A549 (cell line): ENCODE measurements at regions not wholly inside any gene's neighbourhood (a gene's known extent, or its start where the extent isn't known, plus 50 kb on each side); places are given as distances from the start of the nearest gene placed in this dataset.
"Not testable (repeated sequence)": the region's sequence is repeated elsewhere in the genome, so short reads cannot be mapped to it uniquely, and the experiment has no call there.

Source experiments
- ATAC-seq, 2 experiments: fragments of 200-7000 bp in 1 of 2; fragments of >200 bp in 1 of 2; cut with Nextera tagmentation in 1 of 2; cut with Tn5 transposase in 1 of 2; 3 replicates each; pipeline versions ENCODE4 v1.8.0 to v1.9.1; 2018 to 2020; ENCODE audit warnings: mild to moderate bottlenecking in 1 of 2, moderate library complexity in 1 of 2
- CTCF ChIA-PET: fragments of 300-600 bp; sonication (Branson Sonifier 250); formaldehyde crosslinking; extraction: SDS; loops from one replicate; lab custom pipeline; 2021; ENCODE audit warnings: antibody characterized with exemption, inconsistent platforms; lab: Yijun Ruan, JAX
- POLR2A ChIA-PET: fragments of 350-600 bp; formaldehyde crosslinking; extraction: SDS; loops from one replicate; lab custom pipeline; 2021; ENCODE audit warnings: antibody characterized with exemption, inconsistent platforms; lab: Yijun Ruan, JAX
- DNase-seq, 2 experiments: peaks; one replicate each; pipeline versions ENCODE4 v3.0.0 to v3.0.0-alpha.2; 2011 to 2016; ENCODE audit warnings: low read depth in 1 of 2, low spot score in 1 of 2
- FAIRE-seq: peaks from 2 replicates; lab custom pipeline; 2011; peaks lifted over from hg19 to GRCh38; lab: Jason Lieb, UNC
- H3K27ac ChIP-seq, 2 experiments: fragments of >200 bp; sonication (Bioruptor Twin); formaldehyde crosslinking; 3 replicates each; pipeline ENCODE4 v1.5.1; 2016 to 2017
- H3K4me1 ChIP-seq: fragments of >200 bp; sonication (Bioruptor Twin); formaldehyde crosslinking; 3 replicates; pipeline ENCODE4 v1.6.1; 2016
- H3K4me2 ChIP-seq: fragments of >200 bp; sonication (Bioruptor Twin); formaldehyde crosslinking; 3 replicates; pipeline ENCODE4 v1.6.1; 2016
- H3K4me3 ChIP-seq: fragments of >200 bp; sonication (Bioruptor Twin); formaldehyde crosslinking; 3 replicates; pipeline ENCODE4 v1.5.1; 2016
- H3K9me3 ChIP-seq: fragments of >200 bp; sonication (Bioruptor Twin); formaldehyde crosslinking; 3 replicates; pipeline ENCODE4 v1.6.1; 2016
- CBX2 ChIP-seq: fragments of 200-600 bp; sonication (generic); IDR thresholded peaks from 2 replicates; pipeline ENCODE4 v1.6.1; 2016; ENCODE audit warnings: low read depth, mild to moderate bottlenecking, borderline replicate concordance
- CEBPB ChIP-seq, 2 experiments: fragments of >200 bp in 1 of 2; sonication (Bioruptor Twin) in 1 of 2; formaldehyde crosslinking in 1 of 2; IDR thresholded peaks; 2 replicates each; pipeline ENCODE4 v1.6.1; 2012 to 2016
- EHF ChIP-seq: fragments of 250-450 bp; sonication (Bioruptor Pico); IDR thresholded peaks from 2 replicates; pipeline ENCODE4 v1.5.0; 2020; ENCODE audit warnings: mild to moderate bottlenecking
- ESRRA ChIP-seq: fragments of 150-350 bp; IDR thresholded peaks from 2 replicates; pipeline ENCODE4 v1.6.1; 2014; ENCODE audit warnings: mild to moderate bottlenecking, low read length, borderline replicate concordance
- GATA3 ChIP-seq: IDR thresholded peaks from 2 replicates; pipeline ENCODE4 v1.6.1; 2012; ENCODE audit warnings: borderline replicate concordance
- HDAC2 ChIP-seq: fragments of 200-600 bp; sonication (generic); IDR thresholded peaks from 2 replicates; pipeline ENCODE4 v1.6.1; 2016
- HEYL ChIP-seq: fragments of 250-450 bp; sonication (Bioruptor Pico); IDR thresholded peaks from 2 replicates; pipeline ENCODE4 v1.8.0; 2021; ENCODE audit warnings: mild to moderate bottlenecking, moderate library complexity
- HOXB13 ChIP-seq: fragments of 250-450 bp; sonication (Bioruptor Pico); IDR thresholded peaks from 2 replicates; pipeline ENCODE4 v1.5.0; 2020; ENCODE audit warnings: low read depth, mild to moderate bottlenecking, moderate library complexity
- HOXB5 ChIP-seq: fragments of 250-450 bp; sonication (Bioruptor Pico); IDR thresholded peaks from 2 replicates; pipeline ENCODE4 v1.5.0; 2020; ENCODE audit warnings: mild to moderate bottlenecking, moderate library complexity
- JUN ChIP-seq, 2 experiments: fragments of >200 bp; sonication (Bioruptor Twin); formaldehyde crosslinking; IDR thresholded peaks; 2 replicates in 1 of 2; 3 replicates in 1 of 2; pipeline ENCODE4 v1.6.1; 2016 to 2017
- JUNB ChIP-seq: fragments of >200 bp; sonication (Bioruptor Twin); formaldehyde crosslinking; IDR thresholded peaks from 2 replicates; pipeline ENCODE4 v1.6.1; 2016
- MAZ ChIP-seq: fragments of 150-350 bp; IDR thresholded peaks from 2 replicates; pipeline ENCODE4 v1.6.1; 2014; ENCODE audit warnings: antibody characterized with exemption, low read depth, low read length, borderline replicate concordance
- MYC ChIP-seq: IDR thresholded peaks from 2 replicates; pipeline ENCODE4 v1.6.1; 2012; ENCODE audit warnings: mild to moderate bottlenecking, inconsistent platforms, low read length, improper control_type of control experiment, borderline replicate concordance
- PBX3 ChIP-seq: IDR thresholded peaks from 2 replicates; pipeline ENCODE4 v1.6.1; 2012
- POLR2A ChIP-seq: IDR thresholded peaks from 2 replicates; pipeline ENCODE4 v1.6.1; 2012; ENCODE audit warnings: mild to moderate bottlenecking, low read length
- POLR2AphosphoS2 ChIP-seq: conservative IDR thresholded peaks from 2 replicates; pipeline ENCODE4 v1.6.1; 2012; ENCODE audit warnings: low read length, improper control_type of control experiment, inconsistent platforms
- RCOR1 ChIP-seq: fragments of 150-350 bp; IDR thresholded peaks from 2 replicates; pipeline ENCODE4 v1.6.1; 2014; ENCODE audit warnings: antibody characterized with exemption, low read length, low read depth
- TFCP2L1 ChIP-seq: fragments of 250-450 bp; sonication (Bioruptor Pico); IDR thresholded peaks from 2 replicates; pipeline ENCODE4 v1.5.0; 2021; ENCODE audit warnings: mild to moderate bottlenecking
- ZC3H11A ChIP-seq: fragments of 450-650 bp; IDR thresholded peaks from 2 replicates; pipeline ENCODE4 v1.6.1; 2014; ENCODE audit warnings: antibody characterized with exemption, mild to moderate bottlenecking
- WGBS: methylation state at CpG from one replicate; pipeline ENCODE4 v1.1.6; 2017; ENCODE audit errors: missing lambda C conversion rate; 5-methylcytosine and 5-hydroxymethylcytosine counted together

DNA sequence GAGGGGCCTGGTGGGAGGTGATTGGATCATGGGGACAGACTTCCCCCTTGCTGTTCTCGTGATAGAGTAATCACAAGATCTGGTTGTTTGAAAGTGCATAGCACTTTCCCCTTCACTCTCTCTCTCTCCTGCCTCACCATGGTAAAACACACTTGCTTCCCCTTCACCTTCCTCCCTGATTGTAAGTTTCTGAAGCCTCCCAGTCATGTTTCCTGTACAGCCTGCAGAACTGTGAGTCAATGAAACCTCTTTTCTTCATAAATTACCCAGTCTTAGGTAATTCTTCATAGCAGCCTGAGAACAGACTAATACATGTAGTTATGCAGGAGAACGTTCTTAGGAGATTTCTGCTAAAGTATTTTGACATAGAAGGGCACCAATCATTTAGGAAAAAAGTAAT lies 59.9 kb upstream of the FBXO28 start:
- FAIRE-seq, result no peak
- Histone ChIP-seq H3K4me2 (no peak overlapping the region), H3K4me3 (no peak overlapping the region), H3K9me3 (no peaks in the 10 kb centered on the region), H3K27ac (no peak overlapping the region), H3K4me1 (peaks cover 5% of the 10 kb centered on the region; the same call in 2 of the 3 replicates)
- ATAC-seq, result no peak
- CTCF ChIA-PET, result no interaction called here
- no peak for DNase-seq
- POLR2A ChIA-PET, result no interaction called here
- no peak for TF ChIP-seq MAZ
- 71% methylated on average over 2 of the region's 2 CpGs for WGBS

DNA sequence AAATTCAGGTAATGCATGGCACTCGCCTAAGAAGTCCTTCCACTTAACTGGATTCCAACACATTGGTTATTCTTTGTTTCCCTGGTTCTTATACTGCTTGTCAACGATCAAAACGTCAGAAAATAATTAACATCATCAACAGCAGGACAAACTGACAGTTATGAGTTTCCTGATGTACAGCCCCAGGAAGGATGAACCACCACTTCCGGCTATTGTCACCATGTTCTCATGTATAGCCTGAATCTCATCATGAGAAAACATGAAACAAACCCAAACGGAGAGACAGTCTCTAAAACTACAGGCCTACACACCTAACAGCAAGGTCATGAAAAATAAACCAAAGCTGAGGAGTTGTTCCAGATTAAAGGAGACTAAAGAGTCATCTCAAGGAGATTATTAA lies 60.5 kb upstream of the FBXO28 start:
- ATAC-seq (no peak), DNase-seq (no peak), FAIRE-seq (no peak)
- Histone ChIP-seq H3K4me2 (no peak overlapping the region), H3K27ac (no peak overlapping the region), H3K4me3 (no peak overlapping the region), H3K4me1 (peaks cover 5% of the 10 kb centered on the region; the same call in 2 of the 3 replicates), H3K9me3 (no peaks in the 10 kb centered on the region)
- POLR2A ChIA-PET, result no interaction called here
- 48% methylated on average over 5 of the region's 5 CpGs for WGBS
- CTCF ChIA-PET, result interaction anchor here (1.3 kb wide), 1 partner anchor 53 kb away, joined by 4 read pairs; no protein-coding TSS in a partner anchor
- TF ChIP-seq GATA3, result no peak
- TF ChIP-seq CEBPB (IDR thresholded peaks at IDR 0.05), result no peak
- TF ChIP-seq HEYL, result no peak
- no peak for TF ChIP-seq POLR2AphosphoS2
- no peak for TF ChIP-seq HOXB13 (CRISPR knock-in tag)
- no peak for TF ChIP-seq JUN (IDR thresholded peaks at IDR 0.05)
- TF ChIP-seq HDAC2, result no peak

DNA sequence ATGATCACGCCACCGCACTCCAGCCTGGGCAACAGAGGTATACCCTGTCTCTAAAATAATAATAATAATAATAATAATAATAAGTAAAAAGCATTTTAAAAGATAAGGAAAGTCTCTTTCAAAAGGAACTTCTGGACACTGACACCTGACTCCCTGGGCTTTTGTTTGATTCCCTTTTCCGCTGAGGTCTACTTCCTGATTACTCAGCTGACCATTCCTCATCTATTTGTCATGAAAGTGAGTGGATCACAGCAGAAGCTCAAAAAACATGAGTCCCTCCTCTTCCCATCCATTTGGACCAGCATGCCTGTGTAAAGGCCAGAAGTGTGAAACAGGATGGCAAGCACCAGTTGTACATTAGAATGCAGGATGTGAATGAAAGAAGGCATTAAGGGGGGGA lies 61.1 kb upstream of the FBXO28 start:
- TF ChIP-seq ZC3H11A (no peak), EHF (no peak), MYC (no peak), ESRRA (no peak), POLR2A (no peak), RCOR1 (no peak), CEBPB (IDR thresholded peaks at IDR 0.05) (no peak), PBX3 (no peak)
- H3K9me3 ChIP-seq, result no peaks in the 10 kb centered on the region
- H3K4me1 ChIP-seq, result peaks cover 5% of the 10 kb centered on the region; the same call in 2 of the 3 replicates
- H3K4me2 ChIP-seq, result no peak overlapping the region
- no peak overlapping the region for H3K27ac ChIP-seq
- WGBS, result 69% methylated on average over 3 of the region's 3 CpGs
- ATAC-seq, result no peak
- CTCF ChIA-PET, result interaction anchor here (1.1 to 3.3 kb wide), 3 partner anchors 11 to 262 kb away, joined by 3 to 17 read pairs (median 4); no protein-coding TSS in a partner anchor
- no peak for FAIRE-seq
- DNase-seq, result no peak
- H3K4me3 ChIP-seq, result no peak overlapping the region
- POLR2A ChIA-PET, result no interaction called here

- H3K4me3 ChIP-seq, ATAC-seq, H3K4me1 ChIP-seq, FAIRE-seq, H3K4me2 ChIP-seq, DNase-seq, POLR2A ChIA-PET, H3K9me3 ChIP-seq, H3K27ac ChIP-seq: not testable (repeated sequence)
- WGBS, result 86% methylated on average over 5 of the region's 5 CpGs
- CTCF ChIA-PET, result interaction anchor here (0.8 to 3.3 kb wide), 14 partner anchors 8 to 928 kb away, joined by 3 to 17 read pairs (median 6); partner anchors contain the start of gene TP53BP2
Observed at GRCh38 chr1:224051782-224052181, 62.1 kb upstream of the FBXO28 start.

DNA sequence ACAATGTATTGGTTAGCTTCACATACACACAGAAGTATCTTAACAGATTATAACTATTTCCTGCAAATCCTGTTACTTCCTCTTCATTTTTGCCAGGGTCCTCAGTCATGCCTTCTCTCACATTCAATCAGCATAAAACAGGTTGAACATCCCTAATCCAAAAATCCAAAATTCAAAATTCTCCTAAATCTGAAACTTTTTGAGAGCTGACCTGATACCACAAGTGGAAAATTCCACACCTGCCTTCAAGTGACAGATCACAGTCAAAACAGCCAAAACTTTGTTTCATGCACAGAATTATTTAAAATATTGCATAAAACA lies 62.9 kb upstream of the FBXO28 start:
- DNase-seq (no peak), FAIRE-seq (no peak), ATAC-seq (no peak)
- Histone ChIP-seq H3K4me2 (no peak overlapping the region), H3K4me1 (peaks cover 5% of the 10 kb centered on the region; the same call in 2 of the 3 replicates), H3K9me3 (no peaks in the 10 kb centered on the region), H3K27ac (no peak overlapping the region), H3K4me3 (no peak overlapping the region)
- ChIA-PET POLR2A (no interaction called here), CTCF (interaction anchor here (0.6 to 3.3 kb wide), 16 partner anchors 9 to 927 kb away, joined by 3 to 17 read pairs (median 4); partner anchors contain the start of gene TP53BP2)
- TF ChIP-seq CBX2 (no peak), JUNB (no peak), HOXB5 (CRISPR knock-in tag) (no peak), TFCP2L1 (CRISPR knock-in tag) (no peak)
